SHP77 (cell line): ENCODE measurements at regions not wholly inside any gene's neighbourhood (a gene's known extent, or its start where the extent isn't known, plus 50 kb on each side); places are given as distances from the start of the nearest gene placed in this dataset.

Experiments used
- DNase-seq, 2 experiments: peaks; one replicate each; lab custom pipeline; 2025; lab: John Stamatoyannopoulos, UW

GRCh38 chr3:34783876-34784275 is 855.4 kb upstream of the ARPP21 start:
- no peak for DNase-seq

DNA sequence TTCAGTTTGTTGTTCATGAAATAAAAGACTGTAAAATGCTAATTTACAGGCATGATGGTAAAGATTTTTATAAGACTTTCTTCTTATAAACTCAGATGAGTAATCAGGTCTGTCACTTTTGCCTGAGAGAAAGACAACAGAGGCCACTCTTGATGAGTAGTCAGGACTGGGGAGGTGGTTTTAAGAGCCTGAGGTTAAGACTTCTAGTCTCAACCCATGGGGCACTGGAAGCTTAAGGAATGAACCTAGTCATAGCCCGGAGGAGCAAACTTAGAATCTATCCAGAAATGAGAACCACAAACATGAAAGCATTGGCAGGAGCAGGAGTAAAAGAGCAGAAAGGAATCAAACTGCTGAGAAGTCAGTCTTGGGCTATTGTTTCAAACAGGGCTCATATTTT is 846.3 kb upstream of the ARPP21 start:
- no peak for DNase-seq

- DNase-seq, result no peak
These were observed 831.7 kb upstream of the ARPP21 start for GRCh38 chr3:34807611-34808010.

- DNase-seq, result no peak
These were observed 831.0 kb upstream of the ARPP21 start for GRCh38 chr3:34808287-34808686.

DNA sequence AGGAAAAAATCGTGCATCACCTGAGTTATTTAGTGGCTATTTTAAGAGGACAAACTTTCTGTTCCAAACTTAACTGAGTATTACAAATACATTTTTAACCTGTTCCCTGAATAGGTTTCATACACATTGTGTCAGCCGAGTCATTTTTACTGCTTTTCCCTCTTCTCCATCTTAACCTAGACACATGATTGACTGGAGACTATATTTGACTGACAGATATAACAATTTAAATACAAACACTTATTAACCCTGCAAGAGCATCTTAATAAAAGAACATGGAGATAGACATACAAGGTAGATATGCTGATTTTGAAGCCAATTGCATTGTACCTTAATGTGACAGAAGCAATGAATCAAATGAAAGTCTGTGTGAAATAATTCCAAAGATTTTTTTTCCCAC is 810.5 kb upstream of the ARPP21 start:
- no peak for DNase-seq

DNA sequence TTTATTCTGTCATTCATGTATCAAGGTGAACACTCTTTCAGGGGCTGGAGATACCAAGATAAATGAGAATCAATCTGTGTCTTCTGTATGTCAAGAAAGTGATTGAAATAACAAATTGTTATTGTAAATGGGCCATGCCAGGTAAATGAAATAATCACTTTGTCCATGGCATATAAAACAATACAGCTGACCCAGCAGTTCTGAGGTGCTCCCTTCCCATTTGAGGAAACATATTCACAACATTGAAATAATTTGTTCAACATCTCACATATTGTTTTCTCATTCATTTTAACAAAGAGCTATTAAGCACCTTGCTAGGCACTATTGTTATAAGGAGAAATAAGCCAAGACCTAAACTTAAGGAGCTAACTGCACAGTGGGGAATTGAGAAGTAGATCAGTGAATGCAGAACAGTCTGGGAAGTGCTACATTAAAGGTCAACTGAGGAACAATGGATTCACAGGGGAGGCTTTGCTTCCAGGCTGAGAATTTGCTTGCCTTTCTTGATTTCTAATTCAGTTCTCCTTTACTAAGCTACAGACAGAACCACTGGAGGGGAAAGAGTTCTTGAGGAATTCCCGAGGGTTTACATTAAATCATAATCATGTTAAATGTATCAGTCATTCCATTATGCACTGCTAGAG is 806.3 kb upstream of the ARPP21 start:
- DNase-seq, result no peak

DNA sequence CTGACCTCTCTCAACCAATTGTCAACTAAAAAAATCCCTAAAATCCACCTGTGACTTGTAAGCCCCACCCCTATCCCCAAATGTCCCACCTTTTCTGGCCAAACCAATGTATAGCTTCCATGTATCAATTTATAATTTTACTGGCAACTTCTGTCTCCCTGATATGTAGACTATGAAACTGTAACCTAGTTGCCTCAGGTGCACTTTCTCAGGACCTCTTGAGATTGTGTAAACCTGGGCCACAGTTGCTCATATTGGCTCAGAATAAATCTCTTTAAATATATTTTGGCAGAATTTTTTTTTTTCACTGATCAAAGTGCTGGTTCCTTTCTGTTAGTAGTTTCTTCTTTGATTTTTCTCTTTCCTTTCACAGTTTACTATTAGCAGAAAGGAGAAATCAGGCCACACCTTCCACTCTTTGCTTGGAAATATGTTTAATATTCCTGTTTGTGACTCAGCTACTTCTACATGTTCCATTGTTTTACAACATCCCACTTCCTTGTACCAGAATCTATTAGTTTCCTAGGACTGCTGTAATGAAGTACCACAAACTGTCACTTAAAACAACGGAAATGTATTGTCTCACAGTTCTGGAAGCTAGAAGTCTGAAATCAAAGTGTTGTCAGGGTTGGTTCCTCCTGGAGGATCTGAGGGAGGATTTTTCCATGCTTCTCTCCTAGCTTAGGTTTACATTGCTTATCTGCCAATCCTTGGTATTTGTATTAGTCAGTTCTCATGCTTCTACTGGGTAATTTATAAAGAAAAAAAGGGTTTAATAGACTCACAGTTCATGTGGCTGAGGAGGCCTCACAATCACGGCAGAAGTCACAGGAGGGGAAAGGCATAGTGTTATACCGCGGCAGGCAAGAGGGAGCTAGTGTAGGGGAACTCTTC is 801.2 kb upstream of the ARPP21 start:
- DNase-seq, result no peak

DNA sequence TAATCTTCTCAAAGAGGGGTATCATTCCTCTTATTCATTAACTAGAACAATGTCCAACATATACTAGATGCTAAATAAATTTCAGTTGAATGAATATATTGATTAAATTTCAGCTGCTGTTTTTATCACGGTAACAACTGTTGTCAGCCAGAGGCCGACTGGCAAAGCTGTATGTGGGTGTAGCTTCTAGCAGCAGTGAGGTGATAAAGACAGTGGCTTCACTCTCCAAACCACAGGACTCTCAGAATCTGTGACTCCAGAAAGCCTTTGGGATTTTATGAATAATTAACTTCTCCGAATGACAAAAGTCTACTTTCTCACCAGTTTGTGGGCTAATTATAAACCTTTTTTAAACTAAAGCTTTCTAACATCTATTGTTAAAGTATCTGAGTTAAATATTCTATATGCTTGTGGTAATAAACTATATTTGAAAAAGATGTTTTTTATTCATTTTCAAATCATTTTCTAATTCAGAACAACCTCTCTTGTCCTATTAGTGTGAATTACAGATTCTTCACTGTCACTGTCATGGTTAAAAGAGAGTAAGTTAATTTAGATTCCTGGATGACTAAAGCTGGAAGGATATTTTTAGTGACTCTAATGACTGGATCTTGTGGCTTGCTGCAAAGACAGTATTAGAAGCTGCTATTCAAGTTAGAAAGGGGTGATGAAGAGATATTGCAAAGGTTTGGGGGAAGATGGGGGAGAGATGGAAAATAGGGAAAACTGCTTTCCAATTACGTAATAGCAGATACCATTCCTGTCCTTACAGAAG is 796.4 kb upstream of the ARPP21 start:
- DNase-seq, result no peak

GRCh38 chr3:34844323-34844620 is 795.1 kb upstream of the ARPP21 start:
- no peak for DNase-seq

DNA sequence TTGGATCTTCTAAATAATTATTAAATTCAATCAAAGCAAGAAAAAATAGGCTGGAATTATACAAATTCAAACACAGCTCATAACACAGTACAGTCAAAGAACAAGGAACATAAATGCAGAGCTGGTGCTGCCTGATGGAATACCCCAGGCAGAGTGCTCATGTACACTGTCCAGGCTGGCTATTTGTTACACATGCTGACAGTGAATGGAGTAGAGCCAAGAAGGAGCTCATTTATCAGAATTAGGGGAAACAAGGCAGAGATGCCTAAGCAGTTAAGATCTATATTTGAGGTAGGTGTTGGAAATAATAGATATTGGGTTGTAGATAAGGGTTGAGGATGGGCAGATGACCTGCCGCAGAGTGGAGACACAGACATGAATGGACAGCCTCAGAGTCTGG is 788.2 kb upstream of the ARPP21 start:
- DNase-seq, result no peak

DNA sequence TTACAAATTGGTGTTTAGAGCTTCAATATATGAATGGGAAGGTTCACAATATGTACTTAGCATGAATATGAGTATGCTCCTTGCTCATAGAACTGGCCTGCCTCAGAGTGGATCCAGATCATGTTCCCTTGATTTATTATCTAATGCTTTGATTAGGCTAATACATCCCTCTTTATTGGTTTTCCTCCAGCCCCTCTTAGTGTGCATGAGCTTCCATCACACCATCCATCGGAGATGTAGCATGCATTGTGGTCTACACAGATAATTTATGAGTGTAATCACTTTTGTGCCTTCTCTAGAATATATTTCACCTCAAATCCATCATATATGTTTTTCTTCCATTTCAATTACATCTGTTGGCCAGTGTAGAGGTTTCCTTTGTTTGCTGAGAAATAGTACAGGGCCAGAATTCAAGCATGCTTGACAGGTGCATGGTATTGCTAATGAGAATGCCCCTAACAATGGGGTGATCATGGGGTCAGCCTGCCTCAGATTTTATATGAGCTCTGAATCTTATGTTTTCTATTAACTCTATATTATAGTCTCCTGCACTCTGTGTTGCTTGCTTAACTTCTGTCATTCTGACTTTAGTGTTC is 786.4 kb upstream of the ARPP21 start:
- DNase-seq, result no peak

GRCh38 chr3:34856081-34856947 is 783.0 kb upstream of the ARPP21 start:
- no peak for DNase-seq

- DNase-seq, result no peak
These were observed 781.2 kb upstream of the ARPP21 start for GRCh38 chr3:34858067-34858660.

DNA sequence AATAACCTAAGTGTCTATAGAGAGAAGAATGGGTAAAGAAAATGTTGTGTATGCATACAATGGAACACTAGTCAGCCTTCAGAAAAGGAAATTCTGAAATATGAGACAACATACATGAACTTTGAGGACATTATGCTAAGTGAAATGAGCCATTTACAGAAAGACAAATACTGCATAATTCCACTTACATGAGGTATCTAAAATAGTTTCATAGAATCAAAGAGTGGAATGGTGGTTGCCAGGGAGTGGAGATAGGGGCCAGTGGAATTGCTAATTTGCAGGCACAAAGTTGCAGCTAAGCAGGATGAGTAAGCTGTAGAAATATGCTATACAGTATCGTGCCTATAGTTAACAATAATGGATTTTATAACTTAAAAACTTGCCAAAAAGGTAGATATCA is 779.6 kb upstream of the ARPP21 start:
- DNase-seq, result no peak

- no peak for DNase-seq
These were observed 776.9 kb upstream of the ARPP21 start for GRCh38 chr3:34862456-34862855.

- no peak for DNase-seq
These were observed 775.8 kb upstream of the ARPP21 start for GRCh38 chr3:34863485-34863884.

GRCh38 chr3:34864011-34864410 is 775.3 kb upstream of the ARPP21 start:
- DNase-seq, result no peak

DNA sequence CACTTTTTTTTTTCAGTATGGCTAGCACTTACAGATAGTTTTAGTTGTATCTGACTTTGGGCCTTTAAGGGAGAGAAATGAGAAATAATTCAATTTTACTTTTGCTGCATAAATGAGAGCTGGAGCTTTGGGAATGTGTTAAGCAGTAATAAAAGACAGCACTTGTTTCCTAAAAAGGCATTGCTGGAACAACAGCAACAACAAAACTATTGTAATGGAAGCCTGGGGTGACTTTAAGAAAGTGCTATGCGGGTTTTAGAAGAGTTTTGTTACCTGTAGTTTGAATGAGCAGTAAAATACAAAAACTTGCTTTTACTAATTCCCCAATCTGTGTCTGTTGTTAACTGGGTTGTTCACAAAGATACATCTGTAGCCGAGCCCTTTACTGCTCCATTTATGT is 774.0 kb upstream of the ARPP21 start:
- no peak for DNase-seq

DNA sequence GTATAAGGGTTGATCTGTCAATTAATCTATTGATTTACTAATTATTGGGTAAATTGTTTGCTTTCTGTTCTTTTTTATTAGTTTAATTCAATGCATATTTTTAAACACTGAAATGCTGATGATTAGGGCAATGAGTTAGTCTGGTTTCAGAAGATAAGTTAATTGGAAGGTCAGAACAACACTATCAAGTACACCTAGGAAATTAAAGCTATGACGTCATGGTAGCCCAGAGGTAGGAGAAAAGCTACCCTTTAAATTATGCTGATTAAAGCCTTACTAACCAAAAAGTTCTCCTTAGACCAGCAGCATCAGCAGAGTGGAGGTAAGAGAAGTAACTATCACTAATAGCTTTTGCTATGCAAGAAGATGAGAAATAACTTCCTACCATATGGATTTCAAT is 770.4 kb upstream of the ARPP21 start:
- DNase-seq, result no peak

GRCh38 chr3:34869696-34870095 is 769.6 kb upstream of the ARPP21 start:
- DNase-seq, result no peak

GRCh38 chr3:34872406-34872805 is 766.9 kb upstream of the ARPP21 start:
- DNase-seq, result no peak
